NCI-H446 treated with DMSO at 0.1 percent for 48 hours (cell line): ENCODE measurements at regions not wholly inside any gene's neighbourhood (a gene's known extent, or its start where the extent isn't known, plus 50 kb on each side); places are given as distances from the start of the nearest gene placed in this dataset.
"Not testable (repeated sequence)": the region's sequence is repeated elsewhere in the genome, so short reads cannot be mapped to it uniquely, and the experiment has no call there.

Experiments used
- DNase-seq: peaks from one replicate; lab custom pipeline; 2025; lab: John Stamatoyannopoulos, UW

DNA sequence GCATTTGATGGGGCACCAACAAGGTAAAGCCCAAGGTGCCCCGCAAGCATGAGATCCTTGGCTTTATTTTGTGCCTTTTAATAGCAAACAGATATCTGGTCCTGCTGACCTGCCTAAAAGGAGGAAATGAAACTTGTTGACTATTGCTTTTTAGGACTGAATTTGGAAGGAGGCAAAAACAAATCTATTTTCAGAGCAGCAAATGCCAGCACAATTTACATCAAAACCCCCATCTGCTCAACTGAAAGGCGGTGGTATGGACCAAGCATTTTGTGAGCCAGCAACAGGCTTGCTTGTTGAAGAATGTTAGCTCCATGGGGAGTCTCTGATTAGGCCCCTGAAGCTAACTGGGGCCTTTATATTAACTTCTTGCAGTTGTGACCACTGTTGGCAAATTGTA is 192.6 kb upstream of the E2F8 start:
- DNase-seq = no peak

- no peak for DNase-seq
Measured at GRCh38 chr11:19432370-19433061, 191.8 kb upstream of the E2F8 start.

GRCh38 chr11:19430754-19431398 is 190.1 kb upstream of the E2F8 start:
- no peak for DNase-seq

DNA sequence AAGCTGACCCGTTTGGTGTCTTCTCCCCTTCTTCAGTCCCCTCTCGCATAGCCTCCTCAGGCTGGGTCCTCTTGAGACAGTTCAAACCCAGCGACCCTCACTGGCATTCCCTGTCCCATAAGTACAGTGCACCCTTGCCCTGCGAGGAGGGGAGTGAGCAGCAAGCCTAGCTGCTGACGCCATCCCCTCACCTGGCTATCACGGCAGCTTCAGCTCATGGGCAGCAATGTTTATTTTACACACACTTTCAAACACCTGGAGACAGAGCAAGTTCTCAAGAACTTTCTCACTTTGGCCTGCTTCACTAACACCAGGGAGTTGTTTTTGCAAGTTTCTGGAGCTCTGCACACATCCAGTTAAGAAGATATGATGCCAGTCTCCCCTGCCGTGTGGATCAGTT is 189.6 kb upstream of the E2F8 start:
- no peak for DNase-seq

GRCh38 chr11:19429108-19429760 is 188.5 kb upstream of the E2F8 start:
- DNase-seq = no peak

DNA sequence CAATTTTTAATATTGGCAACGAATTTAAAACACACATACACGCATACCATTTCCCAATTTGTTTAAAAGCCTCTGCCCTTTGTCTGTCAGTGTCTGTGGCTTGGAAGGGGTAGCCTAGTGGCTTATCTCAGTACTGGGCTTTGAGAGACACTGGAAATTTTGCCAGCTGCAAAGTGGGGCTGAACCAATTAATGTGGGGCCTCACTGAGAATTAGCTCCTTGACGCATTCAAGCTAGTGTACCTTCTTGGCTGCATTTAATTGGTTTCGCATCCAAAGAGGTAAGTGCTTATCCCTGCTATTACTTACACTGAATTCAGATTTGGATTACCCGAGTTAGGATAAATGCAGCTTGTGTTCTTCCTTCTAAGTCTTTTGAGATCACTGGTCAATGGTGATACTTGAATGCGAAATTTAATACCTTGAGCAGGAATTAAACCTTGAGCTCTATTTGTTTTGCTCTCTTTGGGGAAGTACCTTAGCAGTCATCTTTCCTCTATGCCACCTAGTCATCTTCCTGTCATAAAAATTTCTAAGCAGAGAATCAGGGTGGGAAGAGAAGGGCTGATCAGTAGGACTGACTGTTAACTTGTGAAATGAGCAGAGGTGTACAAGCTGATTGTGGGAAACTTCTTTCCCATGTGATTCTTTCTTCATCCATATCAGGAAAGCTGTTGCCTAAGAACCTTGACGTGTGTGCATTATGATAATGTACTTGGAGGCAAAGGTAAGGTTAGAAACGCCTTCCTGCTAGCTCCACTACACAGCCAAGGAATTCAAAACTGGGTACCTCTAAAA is 187.7 kb upstream of the E2F8 start:
- DNase-seq = no peak

DNA sequence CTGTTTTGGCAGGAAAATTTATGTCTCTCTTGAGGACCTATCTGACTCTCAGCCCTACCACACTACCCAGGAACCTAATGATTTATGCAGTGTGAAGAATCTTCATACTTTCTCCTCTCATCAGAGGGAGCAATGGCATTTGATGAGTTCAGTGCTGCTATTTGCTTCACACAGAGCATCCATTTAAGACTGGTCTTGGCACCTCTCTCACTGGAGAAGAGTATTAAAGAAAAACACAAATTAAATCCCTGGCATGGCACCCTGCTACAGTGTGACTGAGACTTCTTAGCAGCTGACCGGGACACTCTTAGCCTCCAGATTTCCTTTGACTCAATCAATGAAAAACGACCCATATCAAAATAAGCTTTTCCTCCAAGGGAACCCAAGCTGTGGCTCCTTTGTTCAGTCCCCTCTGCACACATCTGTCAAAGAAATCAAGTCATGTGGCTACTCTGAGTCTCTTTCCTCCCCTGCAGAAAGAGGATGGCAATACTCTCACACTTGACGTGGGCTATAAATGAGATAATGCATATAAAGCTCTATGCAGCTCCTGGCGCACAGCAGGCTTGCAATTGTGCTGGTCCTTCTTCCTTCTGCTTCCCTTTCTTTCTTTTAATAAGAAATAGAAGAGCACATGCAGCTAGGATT is 186.1 kb upstream of the E2F8 start:
- no peak for DNase-seq

- DNase-seq = no peak
Measured at GRCh38 chr11:19426011-19426755, 185.4 kb upstream of the E2F8 start.

GRCh38 chr11:19422276-19422675 is 181.5 kb upstream of the E2F8 start:
- no peak for DNase-seq

DNA sequence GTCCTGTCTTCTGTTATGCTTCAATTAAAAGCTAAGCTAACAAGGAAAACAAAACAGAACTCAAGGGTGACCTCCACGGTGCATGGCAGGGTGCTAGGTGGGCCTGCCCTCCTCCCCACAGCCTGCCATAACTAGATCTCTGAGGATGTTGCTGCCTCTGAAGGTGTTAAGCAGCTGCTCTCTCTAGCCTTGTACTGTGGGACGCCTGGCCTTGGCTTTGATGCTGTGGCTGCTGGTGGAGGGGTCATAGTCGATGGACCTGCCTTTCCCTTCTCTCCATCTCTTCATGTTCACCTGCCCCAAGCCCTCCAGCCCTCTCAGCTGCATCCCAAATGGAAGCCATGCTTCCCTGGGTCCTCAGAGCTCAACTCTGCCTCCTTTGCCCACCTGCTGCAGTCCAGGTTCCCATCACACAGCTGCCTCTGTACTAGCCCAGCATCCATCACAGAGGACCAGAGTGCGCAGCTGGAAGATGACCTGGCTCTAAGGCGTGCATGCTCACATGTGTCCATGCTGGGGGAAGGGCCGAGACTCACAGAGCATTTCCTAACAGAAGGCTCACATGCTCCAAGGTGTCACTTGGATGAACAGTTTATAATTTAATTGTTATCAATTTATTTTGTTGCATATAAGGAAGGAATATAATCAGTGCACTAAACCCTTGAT is 180.3 kb upstream of the E2F8 start:
- no peak for DNase-seq

GRCh38 chr11:19419808-19420207 is 179.1 kb upstream of the E2F8 start:
- DNase-seq = no peak

GRCh38 chr11:19419021-19419750 is 178.4 kb upstream of the E2F8 start:
- DNase-seq = no peak

DNA sequence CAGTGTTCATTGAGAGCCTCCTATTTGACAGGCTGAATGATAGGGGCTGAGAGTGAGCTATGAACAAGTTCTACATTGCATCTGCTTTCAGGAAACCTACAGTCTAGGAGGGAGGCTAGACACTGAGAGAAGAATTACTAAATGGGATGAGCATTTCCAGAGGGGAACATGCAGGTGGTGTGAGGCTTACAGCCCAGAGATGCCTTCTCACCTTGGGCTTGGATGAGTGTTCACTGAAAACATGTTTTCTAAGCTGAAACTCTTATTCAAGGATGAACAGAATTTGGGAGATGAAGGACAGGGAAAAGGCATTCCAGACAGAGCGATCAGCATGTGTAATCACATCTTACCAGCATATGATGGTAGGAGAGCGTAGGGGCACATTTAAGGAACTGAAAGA is 177.5 kb upstream of the E2F8 start:
- no peak for DNase-seq

DNA sequence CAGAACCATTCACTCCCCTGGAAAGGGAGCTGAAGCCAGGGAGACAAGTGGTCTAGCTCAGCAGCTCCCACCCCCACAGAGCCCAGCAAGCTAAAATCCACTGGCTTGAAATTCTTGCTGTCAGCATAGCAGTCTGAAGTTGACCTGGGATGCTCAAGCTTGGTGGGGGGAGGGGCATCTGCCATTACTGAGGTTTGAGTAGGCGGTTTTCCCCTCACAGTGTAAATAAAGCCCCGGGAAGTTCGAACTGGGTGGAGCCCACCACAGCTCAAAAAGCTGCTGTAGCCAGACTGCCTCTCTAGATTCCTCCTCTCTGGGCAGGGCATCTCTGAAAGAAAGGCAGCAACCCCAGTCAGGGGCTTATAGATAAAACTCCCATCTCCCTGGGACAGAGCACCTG is 171.3 kb upstream of the E2F8 start:
- not testable (repeated sequence) for DNase-seq

DNA sequence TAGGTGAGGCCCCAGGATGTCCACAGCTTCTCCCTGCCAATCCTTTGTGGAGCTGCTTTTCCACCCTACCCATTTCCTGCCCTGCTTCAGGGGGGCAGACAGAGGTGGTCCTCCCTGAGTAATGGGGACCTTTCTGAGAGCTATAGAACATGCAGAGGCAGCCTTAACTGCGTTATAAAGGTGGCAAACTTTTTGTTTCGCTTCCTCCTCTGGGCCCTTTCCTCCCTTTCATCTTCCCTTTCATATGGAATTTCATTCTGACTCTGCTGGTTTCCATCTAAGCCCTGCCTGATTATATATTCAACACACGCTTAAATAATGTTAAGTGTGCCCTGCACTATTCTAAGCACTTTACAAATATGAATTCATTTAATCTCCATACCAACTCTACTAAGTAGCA is 169.3 kb upstream of the E2F8 start:
- no peak for DNase-seq

- DNase-seq = no peak
Measured at GRCh38 chr11:19409307-19409706, 168.6 kb upstream of the E2F8 start.

DNA sequence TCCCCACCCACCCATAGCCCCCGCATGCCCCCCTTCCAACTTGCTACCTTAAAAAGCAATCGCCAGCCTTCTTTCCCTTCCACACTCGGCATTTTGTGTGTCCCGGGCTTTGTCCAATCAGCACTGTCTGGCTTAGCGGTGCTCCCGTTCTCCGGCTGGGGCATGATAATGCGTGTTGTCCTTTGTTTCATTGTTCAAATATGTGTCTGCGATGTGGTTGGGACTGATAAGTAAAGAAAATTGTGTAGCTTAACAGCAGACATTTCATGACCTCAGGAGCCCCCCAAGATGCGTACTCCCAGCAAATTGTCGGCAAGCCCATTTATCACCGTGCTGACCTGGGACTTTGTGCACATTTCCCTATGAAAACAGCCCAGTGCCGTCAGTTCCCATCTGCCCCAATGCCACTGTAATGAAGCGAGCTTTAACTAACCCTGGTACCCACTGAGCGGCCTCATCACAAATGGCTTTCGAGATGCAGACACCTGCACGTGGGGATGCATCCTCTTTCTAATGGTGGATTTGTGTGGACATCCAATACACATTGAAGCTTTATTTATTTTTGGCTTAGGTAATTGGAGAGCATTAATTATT is 167.0 kb upstream of the E2F8 start:
- no peak for DNase-seq

- no peak for DNase-seq
Measured at GRCh38 chr11:19405966-19406365, 165.2 kb upstream of the E2F8 start.

DNA sequence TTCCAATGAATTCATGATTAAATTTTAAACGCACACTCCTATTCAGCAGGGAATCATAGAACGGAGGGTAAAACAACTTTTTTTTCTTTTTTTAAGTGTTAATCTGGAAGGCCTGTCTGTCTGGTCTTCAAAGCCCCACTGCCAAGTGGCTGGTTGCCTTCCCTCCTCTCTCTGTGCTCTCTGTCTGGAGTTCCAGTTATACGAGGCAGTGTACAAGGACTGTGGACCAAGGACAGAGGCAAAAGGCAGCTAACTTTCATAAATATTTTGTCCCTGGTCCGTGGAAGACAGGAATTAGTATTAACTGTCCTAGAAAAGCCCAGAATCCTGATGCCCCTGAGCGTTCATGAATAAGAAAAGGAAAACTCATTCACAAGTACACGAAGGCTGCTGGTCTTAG is 164.0 kb upstream of the E2F8 start:
- no peak for DNase-seq
